Thyroid gland (tissue), 4 donors: ENCODE measurements at regions not wholly inside any gene's neighbourhood (a gene's known extent, or its start where the extent isn't known, plus 50 kb on each side); places are given as distances from the start of the nearest gene placed in this dataset.

Source experiments
- DNase-seq, 2 donors: peaks; one replicate each; pipeline ENCODE4 v3.0.0-alpha.2; 2019
- H3K27ac ChIP-seq, 3 donors: fragments of 200-600 bp; sonication (generic); 1 replicate in 2 of 3; 2 replicates in 1 of 3; pipeline ENCODE4 v1.5.1; 2016 to 2019; ENCODE audit warnings: mild to moderate bottlenecking in 1 of 3, moderate library complexity in 1 of 3
- H3K27me3 ChIP-seq: fragments of 200-600 bp; sonication (generic); one replicate; pipeline ENCODE4 v1.5.1; 2019
- H3K36me3 ChIP-seq, 2 donors: fragments of 200-600 bp; sonication (generic); one replicate each; pipeline ENCODE4 v1.5.1; 2016 to 2019
- H3K4me1 ChIP-seq, 2 donors: fragments of 200-600 bp; sonication (generic); one replicate each; pipeline ENCODE4 v1.5.1; 2017 to 2019
- H3K4me3 ChIP-seq, 3 donors: fragments of 200-600 bp; sonication (generic); replicated peaks in 1 of 3; 1 replicate in 2 of 3; 2 replicates in 1 of 3; pipeline ENCODE4 v1.5.1; 2016; ENCODE audit warnings: mild to moderate bottlenecking in 1 of 3
- H3K9me3 ChIP-seq: fragments of 200-600 bp; sonication (generic); one replicate; pipeline ENCODE4 v1.5.1; 2017
- POLR2A ChIP-seq, 2 donors: fragments of 450-650 bp; IDR thresholded peaks; one replicate each; pipeline ENCODE4 v1.6.1; 2017; ENCODE audit warnings: antibody characterized with exemption in 2 of 2, mild to moderate bottlenecking in 2 of 2, moderate library complexity in 1 of 2
- WGBS, 2 donors: methylation state at CpG; one replicate each; pipeline ENCODE4 v1.1.5; 2017; 5-methylcytosine and 5-hydroxymethylcytosine counted together
- intact Hi-C: fragments of 100-400 bp; cut with DNase I; formaldehyde crosslinking; loops from one replicate; pipeline ENCODE4 v1.15.1; 2023
- TF ChIP-seq, protein P1 (sequence below), 6 experiments: fragments of 200-600 bp in 3 of 6; fragments of 450-650 bp in 3 of 6; sonication (generic) in 3 of 6; IDR thresholded peaks; one replicate each; pipeline ENCODE4 v1.5.1; 2016 to 2019; ENCODE audit warnings: antibody characterized with exemption in 6 of 6, mild to moderate bottlenecking in 2 of 6, inconsistent platforms in 1 of 6, moderate library complexity in 1 of 6

DNA sequence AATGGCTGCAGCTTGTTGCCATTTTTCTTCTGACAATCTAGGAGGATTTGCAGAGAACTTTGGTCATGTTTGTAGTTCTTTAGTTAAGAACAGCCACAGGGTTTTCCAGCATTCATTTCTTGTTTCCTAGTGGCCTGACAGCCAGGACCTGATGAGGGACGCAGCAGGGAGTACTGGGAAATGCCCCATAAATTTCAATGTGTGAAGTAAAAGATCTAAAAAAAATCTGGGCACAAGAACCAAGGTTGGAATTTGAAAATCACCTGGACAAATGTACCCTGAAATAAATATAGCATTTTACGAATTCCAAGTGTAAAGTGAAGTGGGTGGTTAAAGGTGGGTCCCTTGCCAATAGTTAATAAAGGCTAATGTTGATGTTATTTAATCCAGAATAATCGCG lies 195.0 kb downstream of the ZIC1 start:
- Histone ChIP-seq H3K27me3 (no peaks in the 10 kb centered on the region), H3K36me3 (no peaks in the 10 kb centered on the region), H3K9me3 (no peaks in the 10 kb centered on the region), H3K4me3 (no peak overlapping the region), H3K4me1 (no peaks in the 10 kb centered on the region), H3K27ac (no peak overlapping the region)
- WGBS, 2 donors, result 72 to 81% methylated on average over 4 of the region's 4 CpGs
- TF ChIP-seq, protein P1, sequence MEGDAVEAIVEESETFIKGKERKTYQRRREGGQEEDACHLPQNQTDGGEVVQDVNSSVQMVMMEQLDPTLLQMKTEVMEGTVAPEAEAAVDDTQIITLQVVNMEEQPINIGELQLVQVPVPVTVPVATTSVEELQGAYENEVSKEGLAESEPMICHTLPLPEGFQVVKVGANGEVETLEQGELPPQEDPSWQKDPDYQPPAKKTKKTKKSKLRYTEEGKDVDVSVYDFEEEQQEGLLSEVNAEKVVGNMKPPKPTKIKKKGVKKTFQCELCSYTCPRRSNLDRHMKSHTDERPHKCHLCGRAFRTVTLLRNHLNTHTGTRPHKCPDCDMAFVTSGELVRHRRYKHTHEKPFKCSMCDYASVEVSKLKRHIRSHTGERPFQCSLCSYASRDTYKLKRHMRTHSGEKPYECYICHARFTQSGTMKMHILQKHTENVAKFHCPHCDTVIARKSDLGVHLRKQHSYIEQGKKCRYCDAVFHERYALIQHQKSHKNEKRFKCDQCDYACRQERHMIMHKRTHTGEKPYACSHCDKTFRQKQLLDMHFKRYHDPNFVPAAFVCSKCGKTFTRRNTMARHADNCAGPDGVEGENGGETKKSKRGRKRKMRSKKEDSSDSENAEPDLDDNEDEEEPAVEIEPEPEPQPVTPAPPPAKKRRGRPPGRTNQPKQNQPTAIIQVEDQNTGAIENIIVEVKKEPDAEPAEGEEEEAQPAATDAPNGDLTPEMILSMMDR (IDR thresholded peaks at IDR 0.05), result no peak
- no peak for TF ChIP-seq POLR2A (IDR thresholded peaks at IDR 0.05)
- intact Hi-C loops, result no loop called here
- no peak for DNase-seq

DNA sequence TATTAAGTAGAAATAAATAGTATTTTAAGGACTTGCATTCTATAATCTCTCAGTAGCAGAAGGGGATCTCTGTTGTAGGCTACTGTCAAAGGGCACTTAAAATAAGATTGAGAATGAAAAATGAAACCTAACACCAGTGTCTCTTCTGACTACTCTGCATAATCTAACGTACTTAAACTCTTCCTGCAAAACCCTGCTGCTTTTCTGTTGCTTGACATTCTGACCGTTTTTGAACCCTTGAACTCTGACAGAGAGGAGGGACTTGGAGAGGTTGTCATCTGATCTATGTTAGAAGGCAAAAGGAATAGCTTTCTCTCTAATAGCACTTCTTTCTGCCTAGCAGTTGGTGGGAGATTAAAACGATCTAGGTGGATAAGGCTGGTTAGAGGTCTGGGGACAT lies 204.6 kb downstream of the ZIC1 start:
- H3K27me3 ChIP-seq, result no peaks in the 10 kb centered on the region
- no peaks in the 10 kb centered on the region for H3K4me1 ChIP-seq
- no peaks in the 10 kb centered on the region for H3K36me3 ChIP-seq
- DNase-seq, result no peak
- no peaks in the 10 kb centered on the region for H3K9me3 ChIP-seq
- 27 to 29% methylated on average over 3 of the region's 3 CpGs for WGBS, 2 donors
- intact Hi-C loops, result no loop called here
- no peak overlapping the region for H3K27ac ChIP-seq
- no peak for TF ChIP-seq POLR2A (IDR thresholded peaks at IDR 0.05)
- TF ChIP-seq, protein P1 (IDR thresholded peaks at IDR 0.05), result no peak
- H3K4me3 ChIP-seq, result no peak overlapping the region

DNA sequence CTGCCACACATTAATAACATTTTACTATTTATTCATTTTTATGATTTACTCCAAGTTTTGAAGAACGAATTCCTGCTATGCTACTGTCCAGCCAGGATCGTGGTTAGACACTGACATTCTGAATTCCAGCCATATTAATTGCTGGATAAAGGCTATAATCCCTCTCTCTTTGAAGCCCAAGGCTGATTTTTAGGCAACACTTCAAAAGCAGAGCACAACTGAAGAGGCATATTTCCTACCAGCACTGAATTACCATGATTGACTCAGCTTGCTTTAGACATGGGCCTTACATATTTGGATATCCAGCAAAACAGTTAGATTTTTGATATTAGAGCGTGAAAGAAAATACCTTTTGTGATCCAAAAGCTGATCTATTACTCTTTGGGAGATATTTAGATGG lies 205.0 kb downstream of the ZIC1 start:
- H3K4me1 ChIP-seq, result no peaks in the 10 kb centered on the region
- TF ChIP-seq, protein P1 (IDR thresholded peaks at IDR 0.05), result no peak
- TF ChIP-seq POLR2A (IDR thresholded peaks at IDR 0.05), result no peak
- H3K27ac ChIP-seq, result no peak overlapping the region
- no peaks in the 10 kb centered on the region for H3K36me3 ChIP-seq
- H3K9me3 ChIP-seq, result no peaks in the 10 kb centered on the region
- no peak overlapping the region for H3K4me3 ChIP-seq
- intact Hi-C loops, result no loop called here
- no peak for DNase-seq
- H3K27me3 ChIP-seq, result no peaks in the 10 kb centered on the region
- 79 to 90% methylated on average over 3 of the region's 3 CpGs for WGBS, 2 donors

DNA sequence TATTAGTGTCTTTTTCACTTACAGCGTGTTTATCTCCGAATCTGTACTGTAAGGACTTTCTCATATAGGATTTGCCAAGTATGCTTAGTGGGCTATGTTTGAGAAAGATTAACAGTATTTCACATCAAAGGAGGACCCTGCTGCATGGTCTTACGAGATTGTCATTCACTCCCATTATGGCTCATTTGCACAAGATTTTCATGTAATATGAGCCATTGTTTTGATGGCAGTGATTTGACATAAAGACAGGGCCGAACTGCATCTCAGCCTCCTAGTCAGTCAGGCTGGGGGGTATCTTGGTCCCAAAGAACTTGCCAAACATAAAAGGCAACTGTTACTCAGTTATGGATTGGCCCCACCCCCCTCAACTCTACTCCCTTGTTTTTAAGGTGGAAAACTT lies 205.9 kb downstream of the ZIC1 start:
- TF ChIP-seq POLR2A (IDR thresholded peaks at IDR 0.05), result no peak
- TF ChIP-seq, protein P1 (IDR thresholded peaks at IDR 0.05), result no peak
- no peaks in the 10 kb centered on the region for H3K4me1 ChIP-seq

DNA sequence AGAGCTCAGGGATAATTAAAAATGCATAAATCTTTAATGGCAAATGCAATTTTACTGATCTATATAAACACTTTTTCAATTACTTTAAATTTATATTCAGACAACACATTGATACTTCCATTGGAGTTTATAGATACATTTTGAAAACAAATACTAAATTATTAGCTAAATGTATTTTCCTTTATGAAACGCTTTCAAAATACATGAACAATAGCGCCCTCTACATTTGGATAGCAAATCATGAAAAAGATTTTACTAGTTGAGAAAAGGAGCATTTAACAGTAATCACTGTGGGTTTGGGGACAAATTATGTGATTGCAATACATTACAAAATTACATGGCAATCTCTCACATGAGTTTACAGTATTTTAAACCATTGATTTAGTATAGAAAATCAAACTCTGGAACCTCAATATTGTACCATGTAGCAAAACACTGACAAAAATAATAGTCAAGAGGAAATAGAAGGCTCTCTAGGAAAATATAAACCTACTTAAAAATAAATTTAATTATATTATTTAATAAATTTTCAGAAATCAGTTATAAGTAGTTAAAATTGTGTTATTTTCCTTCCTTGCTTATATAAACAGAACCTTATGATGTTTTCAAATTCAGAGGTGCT lies 207.9 kb downstream of the ZIC1 start:
- H3K4me1 ChIP-seq, result no peaks in the 10 kb centered on the region
- 8 to 12% methylated on average over 2 of the region's 2 CpGs for WGBS, 2 donors
- no peaks in the 10 kb centered on the region for H3K27me3 ChIP-seq
- no peaks in the 10 kb centered on the region for H3K9me3 ChIP-seq
- intact Hi-C loops, result no loop called here
- no peak overlapping the region for H3K27ac ChIP-seq
- no peaks in the 10 kb centered on the region for H3K36me3 ChIP-seq
- H3K4me3 ChIP-seq, result no peak overlapping the region
- no peak for DNase-seq
- TF ChIP-seq, protein P1 (IDR thresholded peaks at IDR 0.05), result no peak
- TF ChIP-seq POLR2A (IDR thresholded peaks at IDR 0.05), result no peak

More for the DNA sequence above, 205.9 kb downstream of the ZIC1 start:
- Histone ChIP-seq H3K9me3 (no peaks in the 10 kb centered on the region), H3K36me3 (no peaks in the 10 kb centered on the region), H3K4me3 (no peak overlapping the region), H3K27ac (no peak overlapping the region), H3K27me3 (no peaks in the 10 kb centered on the region)
- 85 to 86% methylated on average over 4 of the region's 4 CpGs for WGBS, 2 donors
- DNase-seq, result no peak
- intact Hi-C loops, result no loop called here
